ENCODE measurements at regions not wholly inside any gene's neighbourhood (a gene's known extent, or its start where the extent isn't known, plus 50 kb on each side); places are given as distances from the start of the nearest gene placed in this dataset.

DNA sequence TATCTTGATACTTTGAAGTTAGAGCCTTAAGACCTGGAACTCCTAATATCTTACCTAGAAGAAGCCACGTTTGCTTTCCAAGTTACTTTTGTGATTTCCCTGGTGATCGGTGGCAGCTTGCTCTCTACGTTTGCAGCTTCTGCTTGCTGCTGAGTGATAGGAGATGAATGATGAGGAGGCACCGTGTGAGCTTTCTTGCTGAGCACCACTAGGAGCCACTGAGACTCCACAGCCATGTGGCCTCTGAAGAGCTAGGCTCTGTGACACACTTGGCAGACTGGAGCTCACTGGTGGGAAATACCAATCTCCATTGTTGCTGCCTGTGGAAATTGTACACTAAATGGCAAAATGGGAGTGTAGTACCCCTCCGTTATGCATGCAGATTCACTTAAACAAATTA lies 161.8 kb downstream of the IBTK start:
- TF ChIP-seq, protein P1, sequence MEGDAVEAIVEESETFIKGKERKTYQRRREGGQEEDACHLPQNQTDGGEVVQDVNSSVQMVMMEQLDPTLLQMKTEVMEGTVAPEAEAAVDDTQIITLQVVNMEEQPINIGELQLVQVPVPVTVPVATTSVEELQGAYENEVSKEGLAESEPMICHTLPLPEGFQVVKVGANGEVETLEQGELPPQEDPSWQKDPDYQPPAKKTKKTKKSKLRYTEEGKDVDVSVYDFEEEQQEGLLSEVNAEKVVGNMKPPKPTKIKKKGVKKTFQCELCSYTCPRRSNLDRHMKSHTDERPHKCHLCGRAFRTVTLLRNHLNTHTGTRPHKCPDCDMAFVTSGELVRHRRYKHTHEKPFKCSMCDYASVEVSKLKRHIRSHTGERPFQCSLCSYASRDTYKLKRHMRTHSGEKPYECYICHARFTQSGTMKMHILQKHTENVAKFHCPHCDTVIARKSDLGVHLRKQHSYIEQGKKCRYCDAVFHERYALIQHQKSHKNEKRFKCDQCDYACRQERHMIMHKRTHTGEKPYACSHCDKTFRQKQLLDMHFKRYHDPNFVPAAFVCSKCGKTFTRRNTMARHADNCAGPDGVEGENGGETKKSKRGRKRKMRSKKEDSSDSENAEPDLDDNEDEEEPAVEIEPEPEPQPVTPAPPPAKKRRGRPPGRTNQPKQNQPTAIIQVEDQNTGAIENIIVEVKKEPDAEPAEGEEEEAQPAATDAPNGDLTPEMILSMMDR (IDR thresholded peaks at IDR 0.05), result no peak
- TF ChIP-seq EP300 (IDR thresholded peaks at IDR 0.05), result no peak
